ENCODE measurements at regions not wholly inside any gene's neighbourhood (a gene's known extent, or its start where the extent isn't known, plus 50 kb on each side); places are given as distances from the start of the nearest gene placed in this dataset.

DNA sequence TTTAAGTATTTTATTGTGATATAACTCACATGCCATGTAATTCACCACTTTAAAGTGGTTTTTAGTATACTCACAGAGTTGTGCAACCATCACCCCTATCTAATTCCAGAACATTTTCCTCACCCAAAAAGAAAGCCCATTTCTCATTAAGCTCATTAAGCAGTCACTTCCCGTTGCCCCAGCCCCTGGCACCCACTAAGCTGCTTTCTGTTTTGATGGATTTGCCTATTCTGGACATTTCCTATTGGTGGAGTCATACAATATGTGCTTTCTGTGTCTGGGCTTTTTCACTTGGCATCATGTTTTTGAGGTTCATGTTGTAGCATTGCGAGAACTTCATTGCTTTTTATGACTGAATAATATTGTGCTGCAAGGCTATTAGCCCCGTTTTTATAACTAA lies 66.0 kb downstream of the ARL6IP4 start:
- DNase-seq (ENCODE audit: low read depth, low spot score), result no peak
- no peaks in the 10 kb centered on the region; the same call in 1 of the 2 replicates for H4K20me1 ChIP-seq (ENCODE audit: insufficient read depth)
- no peaks in the 10 kb centered on the region for H3K79me2 ChIP-seq (ENCODE audit: insufficient read depth, low read length)
- H3K9me3 ChIP-seq (ENCODE audit: control insufficient read depth in 1 of 2, insufficient read depth in 1 of 2, low read depth in 1 of 2, low read length in 2 of 2), result no peaks in the 10 kb centered on the region
- ChIA-PET POLR2A (interaction anchor here (2.3 kb wide), 1 partner anchor 186 kb away, joined by 9 read pairs; the partner anchor contains the start of genes MPHOSPH9 and MTRFR), RAD21 (ENCODE audit: low non-redundant PET in 1 of 2, low total read pairs in 2 of 2, uncharacterized antibody in 2 of 2, unreplicated experiment in 2 of 2) (no interaction called here), CTCF (no interaction called here)
- no peaks in the 10 kb centered on the region for H3K27me3 ChIP-seq (ENCODE audit: insufficient read depth, low read length)
- no peak overlapping the region for H3K4me2 ChIP-seq (ENCODE audit: low read length)
- no peak overlapping the region for H3K9ac ChIP-seq (ENCODE audit: low read length)
- no peak overlapping the region for H3K27ac ChIP-seq (ENCODE audit: low read depth, low read length)
- no peak overlapping the region for H2AFZ ChIP-seq (ENCODE audit: low read depth, low read length, poor library complexity, severe bottlenecking)
- no TSS peak for BruUV-seq (replicated peaks)
- no peak for TF ChIP-seq ZNF274 (IDR thresholded peaks at IDR 0.05; ENCODE audit: low read depth, low read length)
- TF ChIP-seq JUND (IDR thresholded peaks at IDR 0.05), result no peak
- no peak for TF ChIP-seq EZH2phosphoT487 (IDR thresholded peaks at IDR 0.05; ENCODE audit: borderline replicate concordance)
- no peak for TF ChIP-seq EZH2 (IDR thresholded peaks at IDR 0.05)
- TF ChIP-seq, protein P1, sequence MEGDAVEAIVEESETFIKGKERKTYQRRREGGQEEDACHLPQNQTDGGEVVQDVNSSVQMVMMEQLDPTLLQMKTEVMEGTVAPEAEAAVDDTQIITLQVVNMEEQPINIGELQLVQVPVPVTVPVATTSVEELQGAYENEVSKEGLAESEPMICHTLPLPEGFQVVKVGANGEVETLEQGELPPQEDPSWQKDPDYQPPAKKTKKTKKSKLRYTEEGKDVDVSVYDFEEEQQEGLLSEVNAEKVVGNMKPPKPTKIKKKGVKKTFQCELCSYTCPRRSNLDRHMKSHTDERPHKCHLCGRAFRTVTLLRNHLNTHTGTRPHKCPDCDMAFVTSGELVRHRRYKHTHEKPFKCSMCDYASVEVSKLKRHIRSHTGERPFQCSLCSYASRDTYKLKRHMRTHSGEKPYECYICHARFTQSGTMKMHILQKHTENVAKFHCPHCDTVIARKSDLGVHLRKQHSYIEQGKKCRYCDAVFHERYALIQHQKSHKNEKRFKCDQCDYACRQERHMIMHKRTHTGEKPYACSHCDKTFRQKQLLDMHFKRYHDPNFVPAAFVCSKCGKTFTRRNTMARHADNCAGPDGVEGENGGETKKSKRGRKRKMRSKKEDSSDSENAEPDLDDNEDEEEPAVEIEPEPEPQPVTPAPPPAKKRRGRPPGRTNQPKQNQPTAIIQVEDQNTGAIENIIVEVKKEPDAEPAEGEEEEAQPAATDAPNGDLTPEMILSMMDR (IDR thresholded peaks at IDR 0.05 in 2 of 3, conservative IDR thresholded peaks at IDR 0.05 in 1 of 3; ENCODE audit: borderline replicate concordance in 1 of 3, insufficient read depth in 1 of 3, low read depth in 2 of 3, low read length in 2 of 3), result no peak
- no peak for TF ChIP-seq RAD21 (IDR thresholded peaks at IDR 0.05; ENCODE audit: low read depth)
- TF ChIP-seq SRF (IDR thresholded peaks at IDR 0.05; ENCODE audit: low read depth), result no peak
- no peak for TF ChIP-seq ELF1 (IDR thresholded peaks at IDR 0.05; ENCODE audit: borderline replicate concordance, low read depth)
- no peak for TF ChIP-seq CBX3 (IDR thresholded peaks at IDR 0.05; ENCODE audit: low read depth)
- TF ChIP-seq CEBPB (IDR thresholded peaks at IDR 0.05; ENCODE audit: low read depth), result no peak
- no peak for TF ChIP-seq ZFX (IDR thresholded peaks at IDR 0.05)
- TF ChIP-seq TCF7L2 (IDR thresholded peaks at IDR 0.05; ENCODE audit: borderline replicate concordance, extremely low read depth, insufficient read depth, insufficient read length), result no peak
- TF ChIP-seq SP1 (IDR thresholded peaks at IDR 0.05; ENCODE audit: low read depth), result no peak
- no peak for TF ChIP-seq FOSL1 (IDR thresholded peaks at IDR 0.05; ENCODE audit: low read depth)
- TF ChIP-seq, protein P2, sequence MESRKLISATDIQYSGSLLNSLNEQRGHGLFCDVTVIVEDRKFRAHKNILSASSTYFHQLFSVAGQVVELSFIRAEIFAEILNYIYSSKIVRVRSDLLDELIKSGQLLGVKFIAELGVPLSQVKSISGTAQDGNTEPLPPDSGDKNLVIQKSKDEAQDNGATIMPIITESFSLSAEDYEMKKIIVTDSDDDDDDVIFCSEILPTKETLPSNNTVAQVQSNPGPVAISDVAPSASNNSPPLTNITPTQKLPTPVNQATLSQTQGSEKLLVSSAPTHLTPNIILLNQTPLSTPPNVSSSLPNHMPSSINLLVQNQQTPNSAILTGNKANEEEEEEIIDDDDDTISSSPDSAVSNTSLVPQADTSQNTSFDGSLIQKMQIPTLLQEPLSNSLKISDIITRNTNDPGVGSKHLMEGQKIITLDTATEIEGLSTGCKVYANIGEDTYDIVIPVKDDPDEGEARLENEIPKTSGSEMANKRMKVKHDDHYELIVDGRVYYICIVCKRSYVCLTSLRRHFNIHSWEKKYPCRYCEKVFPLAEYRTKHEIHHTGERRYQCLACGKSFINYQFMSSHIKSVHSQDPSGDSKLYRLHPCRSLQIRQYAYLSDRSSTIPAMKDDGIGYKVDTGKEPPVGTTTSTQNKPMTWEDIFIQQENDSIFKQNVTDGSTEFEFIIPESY (IDR thresholded peaks at IDR 0.05; ENCODE audit: extremely low read depth, insufficient replicate concordance, low read length), result no peak
- TF ChIP-seq SIN3A (IDR thresholded peaks at IDR 0.05; ENCODE audit: low read depth), result no peak
- intact Hi-C loops (cut with micrococcal nuclease), result no loop called here
- H3K4me3 ChIP-seq (replicated peaks in 1 of 2; ENCODE audit: low read depth in 1 of 2, low read length in 2 of 2), result no peak overlapping the region
- ATAC-seq, result no peak
- peaks cover 0 to 10% of the 10 kb centered on the region in 2 experiments; a peak in 1 of 4 replicates for H3K4me1 ChIP-seq (ENCODE audit: control insufficient read depth in 1 of 2, insufficient read depth in 2 of 2, low read length in 2 of 2)
- H3K9me2 ChIP-seq (ENCODE audit: insufficient read depth), result no peaks in the 10 kb centered on the region
- no peaks in the 10 kb centered on the region for H3K36me3 ChIP-seq (ENCODE audit: control insufficient read depth in 1 of 2, insufficient read depth in 2 of 2, low read length in 2 of 2)

Data from HCT116 (cell line).